ENCODE measurements at regions not wholly inside any gene's neighbourhood (a gene's known extent, or its start where the extent isn't known, plus 50 kb on each side); places are given as distances from the start of the nearest gene placed in this dataset.

GRCh38 chr7:45358287-45358686, 200.7 kb downstream of the RAMP3 start:
- Histone ChIP-seq H3K36me3 (no peaks in the 10 kb centered on the region), H3K27me3 (no peaks in the 10 kb centered on the region), H3K4me1 (no peaks in the 10 kb centered on the region), H3K9me3 (peaks cover 0 to 20% (median 0%) of the 10 kb centered on the region in 3 donors), H3K27ac (no peak overlapping the region), H3K4me3 (no peak overlapping the region)
- WGBS, 2 donors (ENCODE audit: low coverage in 1 of 2): 69 to 90% methylated on average over 3 of the region's 3 CpGs
- ATAC-seq: no peak
- TF ChIP-seq, protein P1, sequence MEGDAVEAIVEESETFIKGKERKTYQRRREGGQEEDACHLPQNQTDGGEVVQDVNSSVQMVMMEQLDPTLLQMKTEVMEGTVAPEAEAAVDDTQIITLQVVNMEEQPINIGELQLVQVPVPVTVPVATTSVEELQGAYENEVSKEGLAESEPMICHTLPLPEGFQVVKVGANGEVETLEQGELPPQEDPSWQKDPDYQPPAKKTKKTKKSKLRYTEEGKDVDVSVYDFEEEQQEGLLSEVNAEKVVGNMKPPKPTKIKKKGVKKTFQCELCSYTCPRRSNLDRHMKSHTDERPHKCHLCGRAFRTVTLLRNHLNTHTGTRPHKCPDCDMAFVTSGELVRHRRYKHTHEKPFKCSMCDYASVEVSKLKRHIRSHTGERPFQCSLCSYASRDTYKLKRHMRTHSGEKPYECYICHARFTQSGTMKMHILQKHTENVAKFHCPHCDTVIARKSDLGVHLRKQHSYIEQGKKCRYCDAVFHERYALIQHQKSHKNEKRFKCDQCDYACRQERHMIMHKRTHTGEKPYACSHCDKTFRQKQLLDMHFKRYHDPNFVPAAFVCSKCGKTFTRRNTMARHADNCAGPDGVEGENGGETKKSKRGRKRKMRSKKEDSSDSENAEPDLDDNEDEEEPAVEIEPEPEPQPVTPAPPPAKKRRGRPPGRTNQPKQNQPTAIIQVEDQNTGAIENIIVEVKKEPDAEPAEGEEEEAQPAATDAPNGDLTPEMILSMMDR (IDR thresholded peaks at IDR 0.05): no peak
- TF ChIP-seq POLR2A (IDR thresholded peaks at IDR 0.05) (no peak), EP300 (IDR thresholded peaks at IDR 0.05) (no peak), POLR2AphosphoS5 (IDR thresholded peaks at IDR 0.05) (no peak)

- Histone ChIP-seq H3K4me3 (no peak overlapping the region), H3K27me3 (no peaks in the 10 kb centered on the region), H3K9me3 (peaks cover 0 to 20% (median 0%) of the 10 kb centered on the region in 3 donors), H3K27ac (no peak overlapping the region), H3K4me1 (no peaks in the 10 kb centered on the region), H3K36me3 (no peaks in the 10 kb centered on the region)
- no peak for ATAC-seq
- TF ChIP-seq POLR2AphosphoS5 (IDR thresholded peaks at IDR 0.05) (no peak), EP300 (IDR thresholded peaks at IDR 0.05) (no peak), POLR2A (IDR thresholded peaks at IDR 0.05) (no peak)
- TF ChIP-seq, protein P1 (IDR thresholded peaks at IDR 0.05): no peak
- 78 to 100% methylated on average over 1 of the region's 1 CpG for WGBS, 2 donors (ENCODE audit: low coverage in 1 of 2)
These were observed 201.7 kb downstream of the RAMP3 start for GRCh38 chr7:45359250-45359649.

DNA sequence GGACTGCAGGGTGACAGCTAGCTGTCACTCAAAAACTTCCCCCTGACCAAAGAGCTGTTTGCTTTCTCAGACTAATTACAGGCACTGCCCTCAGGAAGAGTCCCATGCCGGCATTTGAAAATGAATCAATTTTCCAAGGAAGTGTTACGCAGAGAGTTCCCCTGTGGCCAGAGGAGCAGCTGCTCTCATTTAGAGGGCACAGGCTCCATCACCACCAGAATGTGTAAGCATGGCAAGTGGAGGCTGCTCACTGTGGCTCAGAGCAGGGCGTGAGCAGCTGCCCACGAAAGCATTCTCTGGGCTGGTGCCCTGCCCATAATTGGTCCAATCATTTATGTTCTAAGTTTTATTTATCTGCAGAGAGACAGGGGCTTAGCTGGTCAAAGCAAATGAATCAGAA, 202.2 kb downstream of the RAMP3 start:
- no peaks in the 10 kb centered on the region for H3K4me1 ChIP-seq
- H3K4me3 ChIP-seq: no peak overlapping the region
- no peaks in the 10 kb centered on the region for H3K27me3 ChIP-seq
- no peaks in the 10 kb centered on the region for H3K36me3 ChIP-seq
- peaks cover 0 to 20% (median 0%) of the 10 kb centered on the region in 3 donors for H3K9me3 ChIP-seq
- ATAC-seq: no peak
- TF ChIP-seq POLR2A (IDR thresholded peaks at IDR 0.05): no peak
- TF ChIP-seq, protein P1 (IDR thresholded peaks at IDR 0.05): no peak
- TF ChIP-seq EP300 (IDR thresholded peaks at IDR 0.05): no peak
- no peak for TF ChIP-seq POLR2AphosphoS5 (IDR thresholded peaks at IDR 0.05)
- H3K27ac ChIP-seq: no peak overlapping the region
- no CpG with 5 or more reads among the region's 4 CpGs for WGBS, 2 donors (ENCODE audit: low coverage in 1 of 2)

- H3K27me3 ChIP-seq: no peaks in the 10 kb centered on the region
- TF ChIP-seq POLR2A (IDR thresholded peaks at IDR 0.05) (no peak), EP300 (IDR thresholded peaks at IDR 0.05) (no peak), POLR2AphosphoS5 (IDR thresholded peaks at IDR 0.05) (no peak)
- TF ChIP-seq, protein P1 (IDR thresholded peaks at IDR 0.05): no peak
- no peaks in the 10 kb centered on the region for H3K36me3 ChIP-seq
- H3K4me1 ChIP-seq: no peaks in the 10 kb centered on the region
- H3K27ac ChIP-seq: no peak overlapping the region
- H3K9me3 ChIP-seq: peaks cover 0 to 14% (median 0%) of the 10 kb centered on the region in 3 donors
- 20 to 30% methylated on average over 1 to 5 of the region's 7 CpGs for WGBS, 2 donors (ENCODE audit: low coverage in 1 of 2)
- ATAC-seq: no peak
- no peak overlapping the region for H3K4me3 ChIP-seq
These were observed 206.1 kb downstream of the RAMP3 start for GRCh38 chr7:45363669-45364068.

DNA sequence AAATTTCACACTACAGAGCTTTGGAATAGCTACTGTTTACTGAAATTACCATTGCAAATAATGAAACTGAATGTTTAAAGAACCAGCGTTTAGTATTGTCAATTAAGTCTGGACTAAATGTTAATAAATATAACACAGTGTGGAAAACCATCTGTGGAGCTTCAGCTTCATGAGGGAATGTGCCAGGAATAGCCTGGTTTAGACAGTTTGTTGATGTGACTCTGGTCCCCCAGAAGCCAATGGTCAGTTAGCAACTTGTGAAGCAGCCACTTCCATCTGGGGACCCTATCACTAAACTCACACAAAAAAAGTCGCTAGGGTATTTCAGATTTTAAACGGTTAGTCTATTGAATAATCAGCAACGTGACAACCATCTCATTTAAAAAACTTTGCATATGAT, 207.8 kb downstream of the RAMP3 start:
- peaks cover 0 to 10% (median 0%) of the 10 kb centered on the region in 3 donors for H3K9me3 ChIP-seq
- no peak overlapping the region for H3K4me3 ChIP-seq
- H3K27ac ChIP-seq: no peak overlapping the region
- no peak for ATAC-seq
- no peaks in the 10 kb centered on the region for H3K36me3 ChIP-seq
- WGBS, 2 donors (ENCODE audit: low coverage in 1 of 2): 42 to 44% methylated on average over 3 to 4 of the region's 4 CpGs
- TF ChIP-seq, protein P1 (IDR thresholded peaks at IDR 0.05): no peak
- TF ChIP-seq EP300 (IDR thresholded peaks at IDR 0.05): no peak
- no peak for TF ChIP-seq POLR2AphosphoS5 (IDR thresholded peaks at IDR 0.05)
- TF ChIP-seq POLR2A (IDR thresholded peaks at IDR 0.05): no peak
- no peaks in the 10 kb centered on the region for H3K27me3 ChIP-seq
- no peaks in the 10 kb centered on the region for H3K4me1 ChIP-seq

Measured in gastroesophageal sphincter (tissue), 4 donors.